ACHN (cell line): ENCODE measurements at regions not wholly inside any gene's neighbourhood (a gene's known extent, or its start where the extent isn't known, plus 50 kb on each side); places are given as distances from the start of the nearest gene placed in this dataset.
"Not testable (repeated sequence)": the region's sequence is repeated elsewhere in the genome, so short reads cannot be mapped to it uniquely, and the experiment has no call there.

Source experiments
- DNase-seq: peaks from one replicate; pipeline ENCODE4 v3.0.0-alpha.2; 2015
- in situ Hi-C: cut with HindIII; loops from 2 replicates; pipeline ENCODE4 v1.10.0; 2017; ENCODE audit warnings: low sequenced_read_pairs, low pct_ligation_motif_present, low pct_unique_long_range_greater_than_20kb

GRCh38 chr10:8380833-8381496 lies 326.5 kb downstream of the GATA3 start:
- in situ Hi-C loops = no loop called here
- DNase-seq = no peak

DNA sequence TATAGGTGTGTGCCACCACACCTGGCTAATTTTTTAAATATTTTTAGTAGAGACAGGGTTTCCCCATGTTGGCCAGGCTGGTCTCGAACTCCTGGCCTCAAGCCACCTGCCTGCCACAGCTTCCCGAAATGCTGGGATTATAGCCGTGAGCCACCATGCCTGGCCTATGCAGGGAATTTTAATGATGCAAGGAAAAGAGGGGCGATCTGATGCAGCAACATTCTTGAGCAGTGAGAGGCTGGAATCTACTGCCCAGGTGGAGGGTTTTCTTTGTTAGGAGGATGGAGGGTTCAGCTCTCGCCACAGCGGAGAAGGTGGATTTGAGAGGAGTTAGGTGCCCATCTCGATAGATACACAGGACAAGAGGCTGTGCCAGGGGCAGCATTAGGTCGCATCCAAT lies 332.3 kb downstream of the GATA3 start:
- in situ Hi-C loops = no loop called here
- no peak for DNase-seq

DNA sequence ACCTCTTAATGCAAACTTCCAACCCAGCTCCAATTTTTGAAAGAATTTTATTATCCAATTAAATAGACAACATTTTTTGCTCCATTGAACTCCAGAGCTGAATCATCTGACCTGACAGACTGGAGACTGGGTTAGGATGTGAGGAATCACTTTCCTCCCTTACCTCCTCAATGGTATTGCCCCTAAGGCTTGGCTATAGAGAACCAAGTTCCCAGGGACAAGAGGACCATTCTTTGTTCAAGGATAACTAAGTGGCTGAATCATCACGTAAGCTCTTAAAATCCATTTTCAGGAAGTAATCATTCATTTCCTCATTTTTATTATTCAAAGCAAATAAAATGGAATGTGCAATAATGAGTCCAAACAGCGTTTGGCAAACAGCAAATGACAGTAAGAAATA lies 335.1 kb downstream of the GATA3 start:
- in situ Hi-C loops = no loop called here
- no peak for DNase-seq

GRCh38 chr10:8392216-8392615 lies 337.7 kb downstream of the GATA3 start:
- DNase-seq = no peak
- in situ Hi-C loops = no loop called here

- no peak for DNase-seq
- in situ Hi-C loops = no loop called here
These were observed 339.0 kb downstream of the GATA3 start for GRCh38 chr10:8393531-8393930.

DNA sequence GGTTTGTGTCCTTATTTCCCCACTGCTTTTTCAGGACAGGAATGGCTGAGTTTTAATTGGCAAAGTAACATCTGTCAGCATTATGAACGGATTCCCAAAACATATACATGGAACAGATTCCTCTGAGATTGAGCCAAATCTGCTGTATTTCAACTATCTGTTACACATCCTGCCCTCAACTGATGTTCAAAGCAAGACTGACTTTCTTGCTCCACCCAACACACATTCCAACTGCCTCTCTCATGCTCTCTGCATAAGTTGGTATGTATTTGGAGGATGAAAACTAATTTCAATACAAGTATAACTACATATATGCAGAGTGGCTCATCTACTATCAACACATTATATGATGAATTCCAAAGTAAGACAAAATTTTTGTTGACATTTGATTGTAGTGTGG lies 342.2 kb downstream of the GATA3 start:
- in situ Hi-C loops = no loop called here
- no peak for DNase-seq

DNA sequence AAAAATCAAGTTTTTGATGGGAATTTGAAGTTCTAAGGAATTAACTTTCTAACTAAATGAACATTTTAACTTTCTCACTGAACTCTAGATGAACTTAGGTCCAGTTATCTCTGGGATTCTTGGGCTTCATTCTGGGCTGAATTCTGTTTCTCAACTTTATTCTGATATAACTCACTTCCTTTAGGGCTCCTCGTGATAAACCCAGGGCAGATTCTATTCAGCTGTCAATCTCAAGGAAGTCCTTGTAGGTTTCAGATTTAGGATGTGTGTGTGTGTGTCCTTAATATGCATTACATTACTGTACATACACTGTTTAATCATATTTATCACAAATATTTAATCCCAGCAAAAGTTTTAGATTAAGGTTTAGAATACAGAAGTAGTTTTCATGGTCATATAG lies 344.3 kb downstream of the GATA3 start:
- no peak for DNase-seq
- in situ Hi-C loops = no loop called here

DNA sequence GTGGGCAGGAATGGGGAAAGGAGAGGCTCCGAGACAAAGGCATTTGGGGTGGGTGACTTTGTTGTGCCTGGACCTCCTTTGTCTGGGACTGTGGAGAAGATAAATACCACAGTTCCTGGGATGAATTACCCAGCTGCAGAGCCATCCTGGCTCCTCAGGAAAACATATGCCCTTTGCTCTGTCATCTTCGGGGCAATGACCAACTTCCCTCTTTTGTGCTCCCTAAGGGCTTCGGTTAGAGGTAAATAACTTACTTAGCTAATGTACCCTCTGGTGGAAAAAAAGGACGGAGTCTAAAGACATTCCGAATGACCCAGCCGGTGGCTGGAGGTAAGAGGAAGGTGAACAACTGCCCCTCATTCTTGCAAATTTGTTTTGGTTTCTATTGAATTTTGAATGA lies 345.7 kb downstream of the GATA3 start:
- in situ Hi-C loops = no loop called here
- no peak for DNase-seq

- DNase-seq = no peak
- in situ Hi-C loops = no loop called here
These were observed 346.4 kb downstream of the GATA3 start for GRCh38 chr10:8400892-8401291.

GRCh38 chr10:8401531-8401930 lies 347.0 kb downstream of the GATA3 start:
- no peak for DNase-seq
- in situ Hi-C loops = no loop called here

GRCh38 chr10:8402576-8402975 lies 348.1 kb downstream of the GATA3 start:
- in situ Hi-C loops = no loop called here
- no peak for DNase-seq

GRCh38 chr10:8403711-8404371 lies 349.4 kb downstream of the GATA3 start:
- DNase-seq = no peak
- in situ Hi-C loops = no loop called here

DNA sequence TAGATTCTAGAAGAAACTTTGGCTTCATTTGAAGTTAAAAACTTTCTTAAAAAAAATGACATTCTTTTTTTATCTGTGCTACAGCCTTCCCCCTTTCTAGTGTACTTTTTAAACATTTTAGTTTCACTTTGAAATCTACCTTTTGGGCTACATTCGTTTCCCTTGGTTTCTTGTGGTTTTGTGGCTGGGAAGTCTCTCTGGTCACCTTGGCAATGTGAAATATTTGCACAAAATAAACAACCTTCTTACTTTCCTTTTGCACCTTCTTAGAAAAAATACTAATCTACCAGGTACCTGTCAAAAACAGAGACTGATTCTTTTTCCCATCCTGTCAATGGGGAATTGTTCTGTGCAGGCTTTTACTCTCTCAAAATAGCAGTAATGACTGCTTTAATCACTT lies 350.2 kb downstream of the GATA3 start:
- DNase-seq = peak; percentile 1
- in situ Hi-C loops = no loop called here

GRCh38 chr10:8405596-8405995 lies 351.1 kb downstream of the GATA3 start:
- in situ Hi-C loops = no loop called here
- no peak for DNase-seq

- in situ Hi-C loops = no loop called here
- DNase-seq = no peak
These were observed 353.1 kb downstream of the GATA3 start for GRCh38 chr10:8407501-8408021.

DNA sequence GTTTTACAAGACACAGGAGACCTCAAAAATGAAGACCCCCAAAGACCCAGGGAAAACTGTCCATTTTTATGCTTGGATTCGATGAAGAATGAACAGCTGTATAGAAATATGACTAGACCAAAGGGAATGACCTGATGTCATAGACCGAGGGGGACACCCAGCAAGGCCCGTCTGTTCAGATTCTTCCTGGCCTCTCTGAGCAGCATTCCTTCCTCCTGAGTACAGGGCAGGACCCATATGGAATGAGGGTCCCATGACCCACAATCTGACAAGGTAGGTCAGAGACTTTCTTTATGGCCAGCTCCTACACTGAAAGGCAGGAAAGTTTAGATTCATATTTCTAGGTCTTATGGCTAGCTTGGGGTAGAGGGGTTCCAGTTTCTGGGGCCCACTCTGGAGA lies 356.0 kb downstream of the GATA3 start:
- in situ Hi-C loops = no loop called here
- no peak for DNase-seq

DNA sequence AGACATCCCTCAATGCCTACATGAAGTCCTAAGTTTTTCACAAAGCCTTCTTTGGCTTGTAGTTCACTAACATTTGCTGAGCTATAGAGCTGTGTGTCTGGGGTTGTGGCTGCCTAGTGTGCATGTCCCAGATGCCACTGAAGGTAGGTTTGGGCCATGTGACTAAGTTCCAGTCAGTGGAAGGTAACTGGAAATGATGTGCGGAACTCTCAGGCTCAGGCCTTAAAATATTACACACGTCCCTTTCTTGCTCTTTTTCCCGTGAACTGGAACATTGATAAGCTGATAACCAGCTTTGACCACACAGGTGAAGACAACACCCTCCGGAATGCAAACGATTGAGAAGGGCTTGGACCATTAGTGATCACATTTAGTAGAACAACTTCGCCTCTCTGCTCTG lies 358.1 kb downstream of the GATA3 start:
- in situ Hi-C loops = no loop called here
- DNase-seq = no peak

DNA sequence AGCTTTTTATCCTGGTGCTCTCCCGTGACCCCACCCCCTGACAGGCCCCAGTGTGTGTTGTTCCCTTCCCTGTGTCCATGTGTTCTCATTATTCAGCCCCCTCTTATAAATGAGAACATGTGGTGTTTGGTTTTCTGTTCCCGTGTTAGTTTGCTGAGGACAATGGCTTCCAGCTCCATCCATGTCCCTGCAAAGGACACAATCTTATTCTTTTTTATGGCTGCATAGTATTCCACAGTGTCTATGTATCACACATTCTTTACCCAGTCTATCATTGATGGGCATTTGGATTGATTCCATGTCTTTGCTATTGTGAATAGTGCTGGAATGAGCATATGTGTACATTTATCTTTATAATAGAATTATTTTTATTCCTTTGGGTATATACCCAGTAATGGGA lies 360.5 kb downstream of the GATA3 start:
- DNase-seq, in situ Hi-C loops: not testable (repeated sequence)

GRCh38 chr10:8416192-8416701 lies 361.8 kb downstream of the GATA3 start:
- in situ Hi-C loops = no loop called here
- DNase-seq = no peak

DNA sequence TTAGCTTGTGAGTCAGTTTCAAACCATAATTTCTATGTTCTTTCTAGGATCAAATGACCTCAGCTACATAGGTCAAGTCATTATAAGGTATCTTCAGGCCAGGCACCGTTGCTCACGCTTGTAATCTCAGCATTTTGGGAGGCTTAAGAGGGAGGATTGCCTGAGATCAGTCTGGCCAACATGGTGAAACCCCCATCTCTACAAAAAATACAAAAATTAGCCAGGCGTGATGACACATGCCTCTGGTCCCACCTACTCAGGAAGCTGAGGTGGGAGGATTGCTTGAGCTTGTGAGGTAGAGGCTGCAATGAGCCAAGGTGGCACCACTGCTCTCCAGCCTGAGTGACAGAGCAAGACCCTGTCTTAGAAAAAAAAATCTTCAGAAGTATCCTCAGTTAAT lies 362.3 kb downstream of the GATA3 start:
- no peak for DNase-seq
- in situ Hi-C loops = no loop called here
